GM21737 (cell line): ENCODE measurements at regions not wholly inside any gene's neighbourhood (a gene's known extent, or its start where the extent isn't known, plus 50 kb on each side); places are given as distances from the start of the nearest gene placed in this dataset.

Experiments used
- ATAC-seq: cut with Tn5 transposase; IDR thresholded peaks from one replicate; pipeline ENCODE4 v1.9.1; 2021; ENCODE audit warnings: mild to moderate bottlenecking, moderate library complexity; ENCODE audit not compliant: unreplicated experiment

DNA sequence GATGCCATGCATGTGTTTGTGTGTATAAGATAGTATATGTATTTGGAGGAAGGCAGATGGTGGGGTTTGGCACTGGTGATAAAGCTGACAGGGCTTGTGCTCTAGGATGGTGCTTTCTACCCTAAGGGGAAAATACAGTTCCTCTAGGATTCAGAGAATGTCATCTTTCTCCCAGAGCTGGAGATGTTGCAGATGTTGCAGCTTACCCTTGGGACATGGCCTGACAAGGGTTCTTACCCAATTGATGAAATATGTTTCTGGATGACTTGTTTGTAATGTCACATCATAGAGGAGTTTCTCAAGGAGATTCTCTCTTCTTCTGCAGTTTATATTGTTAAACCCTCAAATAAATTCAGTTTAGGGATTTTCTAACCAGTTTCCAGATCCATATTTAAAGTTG is 52.5 kb upstream of the PITX2 start:
- no peak for ATAC-seq

DNA sequence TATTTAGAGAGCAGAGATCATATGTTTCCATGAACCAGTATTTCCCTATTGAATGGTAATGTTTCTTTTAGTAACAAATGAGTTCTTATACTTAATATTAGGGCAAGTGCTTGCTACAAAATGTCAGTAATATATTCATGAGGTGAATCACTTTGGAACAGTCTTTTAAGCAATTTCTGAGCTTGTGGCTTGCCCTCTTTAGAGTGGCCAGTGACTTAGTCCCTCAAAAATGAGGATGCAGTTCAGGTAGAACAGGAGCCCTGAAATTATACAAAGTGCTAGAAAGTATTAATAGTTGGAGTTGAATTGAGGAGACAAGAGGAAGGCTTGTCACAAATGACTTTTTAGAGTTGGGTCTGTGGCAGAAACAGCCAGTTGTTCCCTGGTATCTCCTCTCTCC is 53.4 kb upstream of the PITX2 start:
- no peak for ATAC-seq

DNA sequence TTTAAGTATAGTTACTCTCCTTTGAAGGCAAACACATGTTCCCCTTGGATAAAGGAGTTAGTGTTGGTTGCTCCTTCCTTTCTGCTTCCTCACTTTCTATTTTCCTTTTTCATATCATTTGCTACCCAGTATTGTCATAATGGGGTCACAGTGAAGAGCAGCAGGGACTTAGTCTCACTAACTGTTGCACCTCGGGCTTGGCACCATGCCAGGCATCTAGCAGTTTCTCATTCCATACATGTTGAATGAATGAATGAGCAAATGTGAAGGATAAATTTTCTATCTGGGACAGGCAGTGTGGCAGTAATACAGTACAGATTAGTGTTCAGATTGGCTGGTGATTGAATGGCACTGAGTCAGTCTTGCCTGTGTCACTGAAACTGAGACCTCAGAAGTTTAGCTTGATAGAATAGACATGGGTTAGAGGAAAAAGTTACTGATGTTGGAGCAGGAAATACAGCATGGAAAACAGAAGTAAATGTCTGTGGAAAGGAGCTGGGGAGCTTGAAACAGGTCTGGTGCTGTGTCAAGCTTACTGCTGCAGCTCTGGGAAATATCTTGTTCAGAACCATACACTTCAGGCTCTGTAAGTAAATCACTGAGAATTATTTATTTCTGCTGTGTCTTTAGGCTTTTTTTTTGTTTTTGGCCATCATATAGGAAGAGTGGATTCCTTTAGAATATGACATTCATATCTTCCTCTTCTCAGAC is 55.8 kb upstream of the PITX2 start:
- ATAC-seq = no peak

DNA sequence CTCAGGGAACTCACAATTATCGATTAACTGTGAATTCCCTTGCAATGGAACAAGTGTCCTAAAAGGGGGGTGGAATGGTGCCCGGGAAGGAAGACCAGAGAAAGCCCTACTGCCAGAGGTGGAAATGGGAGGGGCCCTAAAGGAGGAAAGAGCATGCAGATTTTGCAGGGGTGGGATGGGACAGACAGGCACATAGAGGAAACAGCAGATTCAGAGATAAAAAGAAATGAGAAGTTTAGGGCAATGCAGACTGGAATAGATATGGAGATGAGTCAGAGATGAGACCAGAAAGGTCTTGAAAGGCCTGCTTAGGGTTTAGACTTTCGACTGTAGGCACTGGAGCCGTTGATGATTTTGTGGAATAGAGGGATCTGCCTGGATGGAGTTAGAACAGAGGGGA is 57.4 kb upstream of the PITX2 start:
- no peak for ATAC-seq

DNA sequence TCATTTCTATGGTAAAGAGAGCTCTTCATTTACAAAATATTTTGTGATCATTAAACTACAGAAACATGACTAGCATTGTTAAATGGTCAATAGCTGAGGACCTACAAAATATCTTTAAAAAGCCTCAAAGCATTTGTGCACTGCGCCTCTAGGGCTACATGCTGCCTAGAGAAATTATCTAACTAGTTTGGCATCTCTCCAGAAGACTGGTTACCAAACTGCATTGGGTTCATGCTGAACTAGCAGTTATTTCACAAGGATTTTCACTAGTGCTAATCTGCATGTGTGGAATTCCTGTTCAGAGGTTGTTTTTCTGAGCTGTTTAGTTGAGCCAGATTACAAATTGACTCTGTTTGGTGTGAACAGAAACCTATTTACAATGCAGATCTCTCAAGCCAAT is 58.5 kb upstream of the PITX2 start:
- ATAC-seq = no peak

DNA sequence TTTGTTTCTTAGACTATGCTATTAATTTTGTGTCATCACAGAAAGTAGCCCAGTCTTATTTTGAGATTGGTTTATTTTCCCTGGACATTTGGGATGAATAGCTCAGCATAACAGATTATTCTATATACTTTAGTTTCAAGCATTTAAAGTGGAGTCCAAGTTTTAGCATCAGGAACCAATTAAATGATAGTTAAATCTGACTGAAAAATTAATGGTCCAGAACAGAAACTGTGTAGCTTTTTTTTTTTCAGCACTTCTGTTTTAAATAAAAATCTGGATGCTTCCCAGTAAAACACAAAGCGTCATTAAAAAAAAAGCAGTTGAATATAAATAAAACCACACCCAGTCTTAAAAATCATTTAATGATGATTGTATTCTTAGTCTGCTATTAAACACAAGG is 59.4 kb upstream of the PITX2 start:
- ATAC-seq = no peak

DNA sequence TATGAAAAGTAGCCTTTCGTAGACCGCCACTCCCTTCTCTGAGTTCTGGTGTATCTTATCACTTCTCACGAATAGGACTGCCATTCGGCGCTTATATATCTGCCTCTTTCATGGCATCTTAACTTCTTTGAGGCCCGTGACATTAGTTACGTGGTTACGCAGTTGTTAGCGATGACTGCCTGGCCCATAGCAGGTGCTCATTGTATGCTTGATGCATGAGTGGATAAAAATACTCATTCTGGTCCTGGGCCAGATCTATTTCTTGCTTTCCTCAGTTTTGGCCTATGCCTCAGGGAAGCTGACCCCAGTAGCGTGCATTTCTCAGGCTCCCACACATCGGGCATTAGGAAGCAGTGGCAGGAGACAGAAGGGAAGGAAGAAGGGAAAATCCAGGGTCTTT is 60.7 kb upstream of the PITX2 start:
- no peak for ATAC-seq

DNA sequence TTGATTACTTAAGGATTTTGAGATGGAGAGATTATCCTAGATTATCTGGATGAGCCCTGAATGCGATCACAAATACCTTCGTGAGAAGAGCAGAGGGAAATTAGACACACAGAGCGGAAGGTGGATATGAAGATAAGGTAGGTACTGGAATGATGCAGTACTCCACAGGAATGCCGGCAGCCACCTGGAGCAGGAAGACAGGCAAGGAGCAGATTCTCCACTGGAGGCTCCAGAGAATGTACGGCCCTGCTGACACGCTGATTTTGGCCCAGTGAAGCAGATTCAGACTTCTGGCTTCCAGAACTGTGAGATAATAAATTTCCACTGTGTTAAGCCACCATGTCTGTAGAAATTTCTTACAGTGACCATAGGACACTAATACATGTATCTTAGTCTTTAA is 79.4 kb upstream of the PITX2 start:
- no peak for ATAC-seq

DNA sequence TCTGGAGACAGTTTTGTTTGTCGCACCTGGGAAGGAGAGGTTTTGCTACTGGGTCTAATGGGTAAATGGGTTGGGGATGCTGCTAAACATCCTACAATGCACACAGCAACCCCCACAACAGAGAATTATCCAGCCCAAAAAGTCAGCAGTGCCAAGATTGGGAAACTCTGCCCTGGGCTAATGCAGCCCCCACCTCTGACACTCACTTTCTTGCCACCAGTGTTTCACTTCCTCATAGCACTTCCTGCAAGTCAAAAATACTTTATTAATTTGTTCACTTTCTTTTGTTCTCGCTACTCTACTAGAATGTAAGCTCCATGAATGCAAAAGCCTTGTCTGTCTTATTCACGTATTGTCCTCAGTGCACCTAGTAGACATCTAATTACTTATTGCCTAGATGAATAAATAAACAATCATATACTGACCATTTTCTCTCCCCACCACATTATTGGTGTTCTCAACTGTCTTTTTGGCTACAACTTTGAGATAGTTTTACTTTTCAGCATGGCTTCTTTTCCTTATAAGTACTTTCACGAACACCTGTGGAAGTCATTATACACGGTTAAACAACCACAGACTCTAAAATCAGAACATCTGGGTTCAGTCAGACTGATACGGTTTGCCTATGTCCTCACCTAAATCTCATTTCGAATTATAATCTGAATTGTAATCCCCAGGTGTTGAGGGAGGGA is 82.0 kb upstream of the PITX2 start:
- no peak for ATAC-seq

DNA sequence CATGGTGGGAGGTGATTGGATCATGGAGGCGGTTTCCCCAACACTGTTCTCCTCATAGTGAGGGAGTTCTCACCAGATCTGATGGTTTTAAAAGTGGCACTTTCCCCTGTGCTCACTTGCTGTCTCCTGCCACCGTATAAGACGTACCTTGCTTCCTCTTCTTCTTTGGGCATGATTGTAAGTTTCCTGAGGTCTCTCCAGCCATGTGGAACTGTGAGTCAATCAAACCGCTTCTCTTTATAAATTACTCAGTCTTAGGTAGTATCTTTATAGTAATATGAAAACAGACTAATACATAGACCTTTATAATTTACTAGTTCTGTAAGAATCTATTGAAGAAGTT is 82.5 kb upstream of the PITX2 start:
- no peak for ATAC-seq

DNA sequence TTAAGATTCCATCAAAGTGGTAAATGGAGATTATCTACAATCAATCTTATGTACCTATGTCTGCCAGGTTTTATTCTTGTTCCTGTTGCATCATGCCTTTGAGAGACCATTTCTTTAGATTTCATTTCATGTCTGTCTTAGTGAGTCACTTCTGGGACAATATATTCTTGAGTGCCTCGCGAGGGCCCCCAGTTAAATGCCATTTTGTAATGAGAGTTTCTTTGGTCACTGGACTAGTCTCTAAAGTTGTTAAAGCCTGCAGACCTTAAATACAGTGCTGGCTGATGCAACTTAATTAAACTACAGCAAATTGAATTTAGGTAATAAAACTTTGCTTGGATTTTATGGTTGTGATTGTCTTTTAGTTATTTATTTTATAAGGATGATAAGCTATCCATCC is 87.2 kb upstream of the PITX2 start:
- ATAC-seq = no peak

DNA sequence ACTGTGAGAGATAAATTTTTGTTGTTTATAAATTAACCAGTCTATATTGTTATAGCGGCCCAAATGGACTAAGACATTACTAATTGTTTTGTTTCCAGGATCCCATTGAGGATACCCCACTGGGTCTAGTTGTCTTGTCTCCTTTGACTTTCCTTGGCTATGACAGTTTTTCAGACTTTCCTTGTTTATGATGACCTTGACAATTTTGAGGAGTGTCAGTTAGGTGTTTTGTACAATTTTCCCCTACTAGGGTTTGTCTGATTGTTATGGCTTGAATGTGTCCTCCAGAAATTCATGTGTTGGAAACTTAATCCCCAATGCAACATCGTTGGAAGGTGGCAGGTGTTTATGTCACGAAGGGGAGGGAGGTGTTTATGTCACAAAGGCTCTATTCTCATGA is 89.6 kb upstream of the PITX2 start:
- no peak for ATAC-seq

DNA sequence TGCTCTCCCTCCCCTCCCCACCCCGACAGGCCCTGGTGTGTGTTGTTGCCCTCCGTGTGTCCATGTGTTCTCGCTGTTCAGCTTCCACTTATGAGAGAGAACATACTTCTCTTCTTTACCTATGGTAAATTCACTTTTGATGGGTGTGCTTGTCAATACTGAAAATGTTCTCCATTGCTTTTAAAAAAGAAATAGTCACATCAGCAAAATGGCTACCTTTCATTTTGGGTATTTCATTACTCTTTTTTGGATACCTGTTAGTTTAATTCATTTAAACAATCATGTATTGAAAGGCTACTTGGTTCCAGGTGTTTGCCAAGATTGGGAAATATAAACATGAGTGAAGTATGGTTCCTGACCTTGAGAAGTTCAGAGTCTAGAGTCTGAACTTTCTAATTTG is 107.4 kb upstream of the PITX2 start:
- no peak for ATAC-seq

DNA sequence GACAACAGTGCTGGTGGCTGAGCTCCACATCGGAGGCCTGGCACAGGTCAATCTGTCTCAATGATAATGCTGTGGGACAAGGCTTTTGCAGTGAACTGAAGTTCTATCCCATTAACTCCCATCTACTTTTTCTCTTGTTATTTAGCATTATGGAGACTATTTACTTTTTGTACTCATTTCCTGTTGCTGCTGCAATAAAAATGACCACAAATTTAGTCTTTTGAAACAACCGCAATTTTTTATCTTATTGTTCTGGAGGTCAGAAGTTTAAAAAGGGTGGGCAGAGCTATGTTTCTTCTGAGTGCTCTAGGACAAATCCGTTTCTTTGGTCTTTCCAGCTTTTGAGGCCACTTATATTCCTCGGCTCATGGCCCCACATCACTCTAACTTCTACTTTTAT is 111.0 kb upstream of the PITX2 start:
- no peak for ATAC-seq

DNA sequence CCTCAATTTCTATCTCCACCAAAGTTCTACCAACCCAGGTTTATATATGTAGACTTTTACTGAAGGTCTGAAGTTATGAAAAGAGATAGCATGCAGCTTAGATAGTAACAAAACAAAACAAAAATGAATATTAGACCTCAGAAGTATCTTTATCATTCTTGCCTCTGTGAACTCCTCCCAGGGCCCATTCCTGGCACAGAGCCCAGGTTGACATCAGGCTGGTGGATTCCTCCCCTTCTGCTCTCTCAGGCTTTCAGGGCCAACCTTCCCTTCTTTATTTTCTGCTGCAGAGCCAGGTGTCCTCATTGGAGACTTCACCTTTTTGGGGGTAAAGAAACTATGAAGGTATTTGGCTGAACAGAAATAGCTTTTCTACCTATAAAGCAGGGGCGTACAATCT is 112.8 kb upstream of the PITX2 start:
- ATAC-seq = no peak

DNA sequence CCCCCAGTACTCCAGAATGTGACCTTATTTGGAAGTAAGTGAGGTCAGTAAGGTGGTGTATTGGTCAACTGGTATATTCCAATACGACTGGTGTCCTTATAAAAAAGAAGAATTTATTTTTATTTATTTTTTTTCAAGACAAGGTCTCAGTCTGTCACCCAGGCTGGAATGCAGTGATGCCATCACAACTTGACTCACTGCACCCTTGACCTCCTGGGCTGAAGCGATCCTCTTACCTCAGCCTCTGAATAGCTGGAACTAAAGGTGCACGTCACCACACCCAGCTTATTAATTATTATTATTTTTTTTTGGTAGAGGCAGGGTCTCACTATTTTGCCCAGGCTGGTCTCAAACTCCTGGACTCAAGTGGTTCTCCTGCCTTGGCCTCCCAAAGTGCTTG is 115.1 kb upstream of the PITX2 start:
- no peak for ATAC-seq

DNA sequence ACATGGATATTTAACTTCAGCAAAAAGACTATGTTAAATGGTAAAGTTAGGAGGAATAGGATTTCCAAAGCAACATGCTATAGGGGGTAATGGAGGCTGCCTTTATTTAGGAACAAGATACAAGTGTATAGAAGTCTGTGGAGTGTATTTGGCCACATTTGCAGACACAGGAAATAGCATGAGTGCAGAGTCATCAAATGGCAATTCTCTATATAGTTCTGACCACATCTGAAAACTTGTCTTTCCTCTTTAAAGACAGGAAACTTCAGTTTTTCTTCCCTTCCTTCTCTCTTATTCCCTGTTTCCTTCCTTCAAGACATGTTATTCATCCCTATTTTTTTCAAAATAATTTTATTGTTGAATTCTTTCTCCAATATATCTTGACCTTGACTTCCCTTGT is 119.3 kb upstream of the PITX2 start:
- no peak for ATAC-seq

DNA sequence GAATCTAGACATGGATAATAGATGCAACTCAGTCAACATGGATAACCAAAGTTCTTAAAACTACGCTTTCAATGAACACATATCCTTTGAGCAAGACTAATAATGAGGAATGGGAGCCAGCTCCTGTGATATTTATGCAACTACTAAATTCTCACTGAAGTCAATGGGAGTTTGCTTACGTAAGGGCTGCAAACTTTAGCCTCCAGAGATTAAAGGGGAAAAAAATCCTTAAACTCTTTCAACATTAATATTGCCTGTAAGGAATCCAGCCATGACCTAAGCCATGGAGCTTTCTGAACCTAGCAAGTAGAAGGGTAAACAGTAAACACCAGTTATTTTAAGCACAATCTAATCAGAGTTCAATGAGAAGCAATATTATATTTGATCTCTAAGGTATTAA is 125.2 kb upstream of the PITX2 start:
- no peak for ATAC-seq

DNA sequence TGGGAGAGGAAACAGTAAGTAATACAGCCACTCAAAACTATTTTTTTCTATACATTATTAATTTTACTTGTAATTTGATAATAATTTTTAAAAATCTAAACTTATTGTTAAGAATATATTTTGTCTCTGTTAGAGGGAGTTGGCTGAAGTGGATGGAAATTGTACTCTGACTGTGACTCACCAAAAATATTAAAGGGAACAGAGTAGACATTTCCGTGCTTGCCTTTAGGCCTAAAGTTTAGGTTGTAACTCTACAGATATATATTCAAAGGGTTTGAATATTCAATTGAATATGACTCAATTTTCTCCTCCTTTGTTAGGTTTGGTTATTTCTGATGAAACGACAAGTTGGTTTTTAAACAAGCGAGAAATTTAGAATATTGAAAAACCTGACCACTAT is 128.3 kb upstream of the PITX2 start:
- no peak for ATAC-seq

DNA sequence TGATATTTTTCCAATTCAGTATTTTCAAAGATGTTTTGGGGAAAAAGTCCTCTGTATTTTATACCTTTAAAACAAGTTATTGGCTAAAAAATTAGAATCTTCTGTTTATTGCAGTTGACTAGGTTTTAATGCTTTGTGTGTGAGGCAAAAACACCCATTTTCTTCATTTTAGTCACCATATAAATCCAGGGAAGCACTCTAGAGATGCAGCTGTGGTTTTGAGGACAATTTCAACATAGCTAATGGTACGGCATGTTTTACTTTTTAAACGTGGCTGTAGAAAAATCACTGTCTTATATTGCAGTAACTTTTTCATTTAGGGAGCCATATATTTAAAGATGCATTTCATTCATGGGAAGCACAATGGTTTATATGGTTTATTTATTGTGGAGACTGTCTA is 129.1 kb upstream of the PITX2 start:
- ATAC-seq = no peak

DNA sequence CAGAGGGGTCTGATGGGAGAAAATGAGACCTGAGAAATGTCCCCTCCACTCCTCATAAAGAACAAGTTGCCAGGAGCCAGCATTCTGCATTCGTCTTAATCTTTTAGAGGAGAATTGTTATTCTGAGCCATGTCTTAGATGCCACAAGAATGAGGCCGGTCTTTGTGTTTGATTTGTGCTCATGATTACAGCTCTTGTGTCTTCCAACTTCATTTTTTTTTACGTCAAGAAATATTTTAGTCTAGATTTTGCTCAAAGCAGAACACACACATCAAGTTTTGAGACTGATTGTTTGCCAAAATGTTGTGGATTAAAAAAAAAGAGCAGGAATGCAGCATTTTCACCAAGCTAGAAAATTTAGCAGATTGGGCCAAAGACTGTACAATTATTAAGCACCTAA is 130.6 kb upstream of the PITX2 start:
- ATAC-seq = no peak

DNA sequence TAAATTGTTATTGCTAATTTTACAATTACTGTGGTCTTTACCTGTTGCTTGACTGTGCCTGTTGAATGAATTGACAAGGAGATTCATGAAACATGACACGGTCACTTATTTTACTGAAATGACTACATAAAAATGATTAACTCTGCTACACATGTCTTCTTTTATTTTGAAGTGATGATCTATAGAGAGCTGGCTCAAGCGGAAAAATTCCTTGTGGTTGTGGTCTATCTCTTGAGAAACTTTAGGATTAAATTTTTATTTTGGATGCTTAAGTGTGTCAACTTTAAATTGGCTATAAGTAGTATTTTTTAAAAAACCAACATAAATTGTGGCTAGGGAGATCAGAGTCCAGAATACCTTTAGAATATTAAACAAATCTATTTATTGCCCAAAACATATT is 131.8 kb upstream of the PITX2 start:
- ATAC-seq = no peak

DNA sequence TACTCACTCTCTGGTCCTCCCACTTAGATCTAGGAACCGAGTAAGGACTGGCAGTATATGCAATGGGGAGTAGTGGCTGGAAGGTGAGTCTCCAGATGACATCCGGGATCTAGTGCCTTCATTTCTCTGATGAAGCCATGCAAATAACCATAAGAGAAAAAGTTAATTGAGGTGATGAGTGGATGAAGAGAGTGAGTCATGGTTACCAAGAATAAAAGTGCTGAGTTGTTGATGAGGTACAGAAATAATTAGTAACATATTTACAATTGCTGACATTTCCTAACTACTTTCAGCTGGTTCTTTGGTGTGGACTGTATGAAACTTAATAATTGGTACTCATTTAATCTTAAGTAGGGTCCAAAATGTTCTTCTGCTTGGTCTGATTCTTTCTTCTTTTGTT is 146.7 kb upstream of the PITX2 start:
- ATAC-seq = no peak
